ENCODE measurements at regions not wholly inside any gene's neighbourhood (a gene's known extent, or its start where the extent isn't known, plus 50 kb on each side); places are given as distances from the start of the nearest gene placed in this dataset.

GRCh38 chr1:163770265-163770664 is 448.5 kb downstream of the NUF2 start:
- H3K9me3 ChIP-seq (ENCODE audit: low read depth), result no peaks in the 10 kb centered on the region
- DNase-seq, result no peak
- H3K27ac ChIP-seq, result no peak overlapping the region
- 73 to 74% methylated on average over 4 of the region's 4 CpGs for WGBS, 2 experiments (ENCODE audit: low coverage in 1 of 2, low lambda C conversion rate in 2 of 2, missing lambda C conversion rate in 2 of 2)
- no peaks in the 10 kb centered on the region for H4K20me1 ChIP-seq (ENCODE audit: insufficient read depth)
- in situ Hi-C loops (cut with MboI), result no loop called here
- H3K9ac ChIP-seq, result no peak overlapping the region
- no peaks in the 10 kb centered on the region for H3K9me2 ChIP-seq (ENCODE audit: insufficient read depth)
- no peaks in the 10 kb centered on the region; the same call in 1 of the 2 replicates for H3K27me3 ChIP-seq (replicated peaks; ENCODE audit: insufficient read depth)
- no peaks in the 10 kb centered on the region for H3K79me2 ChIP-seq (ENCODE audit: insufficient read depth)
- H3K4me2 ChIP-seq (ENCODE audit: unreplicated experiment), result no peak overlapping the region
- no peak overlapping the region for H2AFZ ChIP-seq
- H3F3A ChIP-seq (ENCODE audit: insufficient read depth), result no peaks in the 10 kb centered on the region
- no peaks in the 10 kb centered on the region for H3K36me3 ChIP-seq (ENCODE audit: low read depth)
- TF ChIP-seq EZH2phosphoT487 (IDR thresholded peaks at IDR 0.05; ENCODE audit: insufficient read depth, low read depth) (no peak), EZH2 (IDR thresholded peaks at IDR 0.05; ENCODE audit: insufficient read depth, poor library complexity, severe bottlenecking) (no peak)
- H3K4me1 ChIP-seq (ENCODE audit: insufficient read depth), result no peaks in the 10 kb centered on the region
- H3K4me3 ChIP-seq, result no peak overlapping the region

- Histone ChIP-seq H3K4me2 (ENCODE audit: unreplicated experiment) (no peak overlapping the region), H3K27ac (no peak overlapping the region), H2AFZ (no peak overlapping the region), H3K27me3 (replicated peaks; ENCODE audit: insufficient read depth) (no peaks in the 10 kb centered on the region; the same call in 1 of the 2 replicates), H3K9ac (no peak overlapping the region), H3K79me2 (ENCODE audit: insufficient read depth) (no peaks in the 10 kb centered on the region), H3F3A (ENCODE audit: insufficient read depth) (no peaks in the 10 kb centered on the region), H3K4me1 (ENCODE audit: insufficient read depth) (no peaks in the 10 kb centered on the region), H3K9me3 (ENCODE audit: low read depth) (no peaks in the 10 kb centered on the region), H3K36me3 (ENCODE audit: low read depth) (no peaks in the 10 kb centered on the region), H4K20me1 (ENCODE audit: insufficient read depth) (no peaks in the 10 kb centered on the region), H3K9me2 (ENCODE audit: insufficient read depth) (no peaks in the 10 kb centered on the region), H3K4me3 (no peak overlapping the region)
- TF ChIP-seq EZH2 (IDR thresholded peaks at IDR 0.05; ENCODE audit: insufficient read depth, poor library complexity, severe bottlenecking) (no peak), EZH2phosphoT487 (IDR thresholded peaks at IDR 0.05; ENCODE audit: insufficient read depth, low read depth) (no peak)
- DNase-seq, result no peak
- in situ Hi-C loops (cut with MboI), result no loop called here
- 3 to 9% methylated on average over 2 of the region's 2 CpGs for WGBS, 2 experiments (ENCODE audit: low coverage in 1 of 2, low lambda C conversion rate in 2 of 2, missing lambda C conversion rate in 2 of 2)
Observed at GRCh38 chr1:163771637-163772036, 449.9 kb downstream of the NUF2 start.

- Histone ChIP-seq H3K9ac (no peak overlapping the region), H3K27ac (no peak overlapping the region), H3K27me3 (replicated peaks; ENCODE audit: insufficient read depth) (no peaks in the 10 kb centered on the region; the same call in 1 of the 2 replicates), H3K4me1 (ENCODE audit: insufficient read depth) (no peaks in the 10 kb centered on the region), H3K79me2 (ENCODE audit: insufficient read depth) (no peaks in the 10 kb centered on the region), H4K20me1 (ENCODE audit: insufficient read depth) (no peaks in the 10 kb centered on the region), H3K4me2 (ENCODE audit: unreplicated experiment) (no peak overlapping the region), H3K9me2 (ENCODE audit: insufficient read depth) (no peaks in the 10 kb centered on the region), H3K36me3 (ENCODE audit: low read depth) (no peaks in the 10 kb centered on the region), H3K4me3 (no peak overlapping the region), H3F3A (ENCODE audit: insufficient read depth) (no peaks in the 10 kb centered on the region), H2AFZ (no peak overlapping the region), H3K9me3 (ENCODE audit: low read depth) (no peaks in the 10 kb centered on the region)
- 79 to 82% methylated on average over 1 of the region's 1 CpG for WGBS, 2 experiments (ENCODE audit: low coverage in 1 of 2, low lambda C conversion rate in 2 of 2, missing lambda C conversion rate in 2 of 2)
- TF ChIP-seq EZH2 (IDR thresholded peaks at IDR 0.05; ENCODE audit: insufficient read depth, poor library complexity, severe bottlenecking) (no peak), EZH2phosphoT487 (IDR thresholded peaks at IDR 0.05; ENCODE audit: insufficient read depth, low read depth) (no peak)
- DNase-seq, result no peak
- in situ Hi-C loops (cut with MboI), result no loop called here
Observed at GRCh38 chr1:163772246-163772645, 450.5 kb downstream of the NUF2 start.

- no peak overlapping the region for H2AFZ ChIP-seq
- 63 to 66% methylated on average over 2 of the region's 2 CpGs for WGBS, 2 experiments (ENCODE audit: low coverage in 1 of 2, low lambda C conversion rate in 2 of 2, missing lambda C conversion rate in 2 of 2)
- H3K36me3 ChIP-seq (ENCODE audit: low read depth), result no peaks in the 10 kb centered on the region
- H3K4me3 ChIP-seq, result no peak overlapping the region
- no peaks in the 10 kb centered on the region for H3K4me1 ChIP-seq (ENCODE audit: insufficient read depth)
- H3K4me2 ChIP-seq (ENCODE audit: unreplicated experiment), result no peak overlapping the region
- no peaks in the 10 kb centered on the region for H3K9me2 ChIP-seq (ENCODE audit: insufficient read depth)
- no peak for DNase-seq
- no peaks in the 10 kb centered on the region; the same call in 1 of the 2 replicates for H3K27me3 ChIP-seq (replicated peaks; ENCODE audit: insufficient read depth)
- H3K79me2 ChIP-seq (ENCODE audit: insufficient read depth), result no peaks in the 10 kb centered on the region
- H4K20me1 ChIP-seq (ENCODE audit: insufficient read depth), result no peaks in the 10 kb centered on the region
- no peaks in the 10 kb centered on the region for H3K9me3 ChIP-seq (ENCODE audit: low read depth)
- in situ Hi-C loops (cut with MboI), result no loop called here
- no peak overlapping the region for H3K9ac ChIP-seq
- no peak for TF ChIP-seq EZH2phosphoT487 (IDR thresholded peaks at IDR 0.05; ENCODE audit: insufficient read depth, low read depth)
- TF ChIP-seq EZH2 (IDR thresholded peaks at IDR 0.05; ENCODE audit: insufficient read depth, poor library complexity, severe bottlenecking), result no peak
- no peak overlapping the region for H3K27ac ChIP-seq
- no peaks in the 10 kb centered on the region for H3F3A ChIP-seq (ENCODE audit: insufficient read depth)
Observed at GRCh38 chr1:163773396-163773795, 451.6 kb downstream of the NUF2 start.

GRCh38 chr1:163774401-163774945 is 452.7 kb downstream of the NUF2 start:
- no peaks in the 10 kb centered on the region for H3K36me3 ChIP-seq (ENCODE audit: low read depth)
- no peaks in the 10 kb centered on the region for H3K79me2 ChIP-seq (ENCODE audit: insufficient read depth)
- TF ChIP-seq EZH2 (IDR thresholded peaks at IDR 0.05; ENCODE audit: insufficient read depth, poor library complexity, severe bottlenecking) (no peak), EZH2phosphoT487 (IDR thresholded peaks at IDR 0.05; ENCODE audit: insufficient read depth, low read depth) (no peak)
- in situ Hi-C loops (cut with MboI), result no loop called here
- H3K9ac ChIP-seq, result no peak overlapping the region
- no peak overlapping the region for H3K4me2 ChIP-seq (ENCODE audit: unreplicated experiment)
- H3K9me2 ChIP-seq (ENCODE audit: insufficient read depth), result no peaks in the 10 kb centered on the region
- no peak overlapping the region for H3K27ac ChIP-seq
- no peaks in the 10 kb centered on the region for H4K20me1 ChIP-seq (ENCODE audit: insufficient read depth)
- no peak overlapping the region for H3K4me3 ChIP-seq
- no peaks in the 10 kb centered on the region for H3K9me3 ChIP-seq (ENCODE audit: low read depth)
- no peak overlapping the region for H2AFZ ChIP-seq
- WGBS, 2 experiments (ENCODE audit: low coverage in 1 of 2, low lambda C conversion rate in 2 of 2, missing lambda C conversion rate in 2 of 2), result 72 to 79% methylated on average over 9 of the region's 9 CpGs
- H3K27me3 ChIP-seq (replicated peaks; ENCODE audit: insufficient read depth), result no peaks in the 10 kb centered on the region; the same call in 1 of the 2 replicates
- H3K4me1 ChIP-seq (ENCODE audit: insufficient read depth), result no peaks in the 10 kb centered on the region
- H3F3A ChIP-seq (ENCODE audit: insufficient read depth), result no peaks in the 10 kb centered on the region
- DNase-seq, result no peak
